Activated naive CD4-positive, alpha-beta T cell treated with anti-CD3 and anti-CD28 coated beads, Interleukin-2, amount 50 U/mL, for 24 hours (primary cell): ENCODE measurements at regions not wholly inside any gene's neighbourhood (a gene's known extent, or its start where the extent isn't known, plus 50 kb on each side); places are given as distances from the start of the nearest gene placed in this dataset.
"Not testable (repeated sequence)": the region's sequence is repeated elsewhere in the genome, so short reads cannot be mapped to it uniquely, and the experiment has no call there.

Source experiments
- H3K27ac Mint-ChIP-seq: one replicate; pipeline ENCODE4 v1.8.0; 2021; ENCODE audit warnings: mild to moderate bottlenecking, mixed read lengths
- H3K27me3 Mint-ChIP-seq: one replicate; pipeline ENCODE4 v1.8.0; 2021; ENCODE audit warnings: mixed read lengths
- H3K36me3 Mint-ChIP-seq: one replicate; pipeline ENCODE4 v1.8.0; 2021; ENCODE audit warnings: mixed read lengths
- H3K4me1 Mint-ChIP-seq: one replicate; pipeline ENCODE4 v1.8.0; 2021; ENCODE audit warnings: mixed read lengths
- H3K4me3 Mint-ChIP-seq: one replicate; pipeline ENCODE4 v1.8.0; 2021; ENCODE audit warnings: mild to moderate bottlenecking, mixed read lengths
- H3K9me3 Mint-ChIP-seq: one replicate; pipeline ENCODE4 v1.8.0; 2021; ENCODE audit warnings: mixed read lengths

GRCh38 chr2:33690686-33691085, 91.6 kb upstream of the FAM98A start:
- H3K4me1 Mint-ChIP-seq, H3K27me3 Mint-ChIP-seq, H3K4me3 Mint-ChIP-seq, H3K27ac Mint-ChIP-seq: not testable (repeated sequence)
- Mint-ChIP-seq H3K9me3 (peaks cover 26% of the 10 kb centered on the region), H3K36me3 (peaks cover 13% of the 10 kb centered on the region)

DNA sequence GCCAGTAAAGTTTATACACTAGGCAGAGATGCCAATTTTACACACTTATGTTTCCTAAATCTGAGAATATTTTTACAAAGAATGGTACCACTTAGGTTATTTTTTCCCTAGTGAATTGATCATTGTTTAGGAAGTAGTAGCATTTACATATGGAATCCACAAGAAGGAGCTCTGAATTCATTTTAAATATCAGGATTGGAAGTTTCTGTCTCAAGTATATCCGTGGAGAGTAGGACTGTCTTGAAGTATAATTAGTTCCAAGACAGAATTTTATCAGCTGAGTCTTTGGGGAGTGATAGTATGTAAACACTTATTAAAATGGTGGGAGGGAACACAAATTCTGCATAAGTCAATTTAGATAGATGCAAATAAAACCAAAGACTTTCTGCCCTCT, 82.3 kb upstream of the FAM98A start:
- no peak overlapping the region for H3K27ac Mint-ChIP-seq
- peaks cover 7% of the 10 kb centered on the region for H3K27me3 Mint-ChIP-seq
- H3K4me3 Mint-ChIP-seq, result no peak overlapping the region
- peaks cover 5% of the 10 kb centered on the region for H3K9me3 Mint-ChIP-seq
- H3K36me3 Mint-ChIP-seq, result no peaks in the 10 kb centered on the region
- no peaks in the 10 kb centered on the region for H3K4me1 Mint-ChIP-seq

DNA sequence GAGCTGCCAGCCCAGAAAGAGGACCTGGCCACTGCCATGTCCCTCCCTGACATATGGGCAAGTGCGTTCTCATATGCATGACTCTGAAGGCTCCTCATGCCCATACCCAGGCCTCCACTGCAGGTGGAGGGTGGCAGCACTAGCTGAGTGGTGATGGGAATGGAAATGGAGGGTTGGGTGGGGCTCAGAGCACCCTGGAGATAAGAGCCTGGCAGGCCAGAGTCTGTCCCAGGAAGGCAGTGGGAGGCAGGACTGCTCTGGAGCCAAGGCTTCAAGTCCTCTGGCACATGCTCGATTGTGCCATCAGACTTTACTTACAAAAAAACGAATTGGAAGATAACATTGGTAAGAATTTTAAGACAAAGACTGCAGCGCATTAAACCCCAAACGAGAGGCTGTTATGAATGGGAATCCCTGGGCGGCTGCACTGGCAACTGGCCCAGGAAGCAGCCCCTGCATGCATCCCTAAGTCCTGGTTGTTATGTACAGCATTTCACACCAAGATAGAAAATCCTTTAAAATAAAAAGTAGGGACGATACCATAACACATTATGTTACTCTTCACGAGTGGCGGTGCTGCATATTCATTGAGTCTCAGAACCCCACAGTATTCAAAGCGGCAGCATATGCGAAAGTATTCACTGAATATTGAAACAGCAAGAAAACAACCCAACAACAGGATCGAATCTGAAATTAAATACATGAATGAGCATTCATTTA, 81.7 kb upstream of the FAM98A start:
- Mint-ChIP-seq H3K27ac (no peak overlapping the region), H3K36me3 (no peaks in the 10 kb centered on the region), H3K9me3 (peaks cover 5% of the 10 kb centered on the region), H3K27me3 (peaks cover 7% of the 10 kb centered on the region), H3K4me1 (no peaks in the 10 kb centered on the region), H3K4me3 (no peak overlapping the region)

GRCh38 chr2:33678436-33678835, 79.3 kb upstream of the FAM98A start:
- no peaks in the 10 kb centered on the region for H3K9me3 Mint-ChIP-seq
- no peak overlapping the region for H3K27ac Mint-ChIP-seq
- no peaks in the 10 kb centered on the region for H3K36me3 Mint-ChIP-seq
- peaks cover 6% of the 10 kb centered on the region for H3K27me3 Mint-ChIP-seq
- no peak overlapping the region for H3K4me3 Mint-ChIP-seq
- no peaks in the 10 kb centered on the region for H3K4me1 Mint-ChIP-seq

DNA sequence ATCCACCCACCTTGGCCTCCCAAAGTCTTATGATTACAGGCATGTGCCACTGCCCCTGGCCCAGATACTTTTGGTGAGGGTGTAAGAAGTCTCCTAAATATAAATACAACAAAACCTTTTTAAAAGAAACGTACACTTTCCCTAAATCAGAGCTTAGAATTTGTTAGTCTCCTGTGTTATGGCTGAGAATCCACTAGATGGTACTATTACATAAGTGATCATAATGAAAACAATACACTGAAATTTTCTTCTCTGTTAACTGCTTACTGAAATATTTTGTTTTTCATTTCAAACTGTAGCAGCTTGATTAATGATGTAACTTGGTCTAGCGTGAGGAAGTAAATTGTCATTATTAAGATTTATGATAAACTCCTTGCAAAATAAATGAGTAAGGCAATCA, 74.8 kb upstream of the FAM98A start:
- Mint-ChIP-seq H3K27ac (no peak overlapping the region), H3K36me3 (no peaks in the 10 kb centered on the region), H3K4me3 (no peak overlapping the region), H3K27me3 (peaks cover 4% of the 10 kb centered on the region), H3K4me1 (no peaks in the 10 kb centered on the region), H3K9me3 (no peaks in the 10 kb centered on the region)

GRCh38 chr2:33672896-33673295, 73.8 kb upstream of the FAM98A start:
- Mint-ChIP-seq H3K27me3 (peaks cover 6% of the 10 kb centered on the region), H3K9me3 (no peaks in the 10 kb centered on the region), H3K36me3 (no peaks in the 10 kb centered on the region), H3K4me1 (no peaks in the 10 kb centered on the region), H3K27ac (no peak overlapping the region), H3K4me3 (no peak overlapping the region)

- H3K27me3 Mint-ChIP-seq, result peaks cover 6% of the 10 kb centered on the region
These were observed 73.3 kb upstream of the FAM98A start for GRCh38 chr2:33672389-33672788.

GRCh38 chr2:33671198-33671597, 72.1 kb upstream of the FAM98A start:
- Mint-ChIP-seq H3K36me3 (no peaks in the 10 kb centered on the region), H3K27ac (no peak overlapping the region), H3K9me3 (no peaks in the 10 kb centered on the region), H3K4me3 (no peak overlapping the region), H3K4me1 (no peaks in the 10 kb centered on the region), H3K27me3 (peaks cover 6% of the 10 kb centered on the region)

More at GRCh38 chr2:33672389-33672788, 73.3 kb upstream of the FAM98A start:
- no peaks in the 10 kb centered on the region for H3K36me3 Mint-ChIP-seq
- H3K27ac Mint-ChIP-seq, result no peak overlapping the region
- no peaks in the 10 kb centered on the region for H3K4me1 Mint-ChIP-seq
- no peak overlapping the region for H3K4me3 Mint-ChIP-seq
- no peaks in the 10 kb centered on the region for H3K9me3 Mint-ChIP-seq

- H3K9me3 Mint-ChIP-seq, result no peaks in the 10 kb centered on the region
- H3K36me3 Mint-ChIP-seq, result no peaks in the 10 kb centered on the region
- H3K4me1 Mint-ChIP-seq, result no peaks in the 10 kb centered on the region
- peaks cover 6% of the 10 kb centered on the region for H3K27me3 Mint-ChIP-seq
- no peak overlapping the region for H3K4me3 Mint-ChIP-seq
- no peak overlapping the region for H3K27ac Mint-ChIP-seq
These were observed 71.4 kb upstream of the FAM98A start for GRCh38 chr2:33670392-33670937.

GRCh38 chr2:33666879-33667278, 67.8 kb upstream of the FAM98A start:
- Mint-ChIP-seq H3K9me3 (no peaks in the 10 kb centered on the region), H3K4me3 (no peak overlapping the region), H3K4me1 (no peaks in the 10 kb centered on the region), H3K36me3 (no peaks in the 10 kb centered on the region), H3K27ac (no peak overlapping the region), H3K27me3 (peaks cover 6% of the 10 kb centered on the region)

DNA sequence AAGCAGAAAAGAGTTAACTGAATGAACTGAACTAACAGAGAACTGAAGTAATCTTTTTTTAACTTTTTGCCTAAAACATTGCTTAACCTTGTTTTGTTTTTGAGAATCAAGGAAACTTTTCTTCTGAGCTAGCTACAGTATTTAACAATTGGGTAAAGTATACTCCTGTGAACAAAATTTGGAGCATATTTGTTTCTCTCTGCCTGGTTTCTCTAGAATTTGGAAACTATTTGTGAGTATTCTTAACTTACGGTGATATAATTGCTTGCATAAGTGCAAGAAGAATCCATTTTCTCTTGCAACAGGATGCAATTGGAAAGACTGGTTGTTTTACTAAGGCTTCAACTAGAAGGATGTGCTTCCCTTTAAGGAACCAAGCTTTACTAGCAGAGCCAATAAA, 65.9 kb upstream of the FAM98A start:
- H3K36me3 Mint-ChIP-seq, result no peaks in the 10 kb centered on the region
- no peaks in the 10 kb centered on the region for H3K9me3 Mint-ChIP-seq
- no peaks in the 10 kb centered on the region for H3K4me1 Mint-ChIP-seq
- peaks cover 3% of the 10 kb centered on the region for H3K27me3 Mint-ChIP-seq
- no peak overlapping the region for H3K27ac Mint-ChIP-seq
- H3K4me3 Mint-ChIP-seq, result no peak overlapping the region

DNA sequence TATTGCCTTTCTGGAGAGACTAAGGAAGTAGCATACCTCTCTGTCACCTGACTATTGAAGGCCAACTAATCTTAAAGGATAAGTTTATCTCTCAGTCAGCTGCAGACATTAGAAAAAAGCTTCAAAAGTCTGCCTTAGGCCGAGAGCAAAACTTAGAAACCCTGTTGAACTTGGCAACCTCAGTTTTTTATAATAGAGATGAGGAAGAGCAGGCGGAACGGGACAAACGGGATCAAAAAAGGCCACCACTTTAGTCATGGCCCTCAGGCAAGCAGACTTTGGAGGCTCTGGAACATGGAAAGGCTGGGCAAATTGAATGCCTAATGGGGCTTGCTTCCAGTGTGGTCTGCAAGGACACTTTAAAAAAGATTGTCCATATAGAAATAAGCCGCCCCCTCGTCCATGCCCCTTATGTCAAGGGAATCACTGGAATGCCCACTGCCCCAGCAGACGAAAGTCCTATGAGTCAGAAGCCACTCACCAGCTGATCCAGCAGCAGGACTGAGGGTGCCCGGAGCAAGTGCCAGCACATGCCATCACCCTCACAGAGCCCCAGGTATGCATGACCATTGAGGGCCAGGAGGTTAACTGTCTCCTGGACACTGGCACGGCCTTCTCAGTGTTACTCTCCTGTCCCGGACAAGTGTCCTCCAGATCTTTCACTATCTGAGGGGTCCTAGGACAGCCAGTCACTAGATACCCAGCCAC, 61.5 kb upstream of the FAM98A start:
- H3K27ac Mint-ChIP-seq, result no peak overlapping the region
- H3K4me1 Mint-ChIP-seq, result no peaks in the 10 kb centered on the region
- H3K4me3 Mint-ChIP-seq, result no peak overlapping the region
- H3K27me3 Mint-ChIP-seq, result peaks cover 2% of the 10 kb centered on the region
- H3K36me3 Mint-ChIP-seq, result peaks cover 1% of the 10 kb centered on the region
- peaks cover 7% of the 10 kb centered on the region for H3K9me3 Mint-ChIP-seq

- Mint-ChIP-seq H3K9me3 (peaks cover 7% of the 10 kb centered on the region), H3K4me3 (no peak overlapping the region), H3K27me3 (peaks cover 3% of the 10 kb centered on the region), H3K4me1 (no peaks in the 10 kb centered on the region), H3K27ac (no peak overlapping the region), H3K36me3 (peaks cover 3% of the 10 kb centered on the region)
These were observed 56.7 kb upstream of the FAM98A start for GRCh38 chr2:33655626-33656320.

- Mint-ChIP-seq H3K9me3 (peaks cover 7% of the 10 kb centered on the region), H3K27me3 (peaks cover 3% of the 10 kb centered on the region), H3K4me3 (no peak overlapping the region), H3K36me3 (peaks cover 2% of the 10 kb centered on the region), H3K27ac (no peak overlapping the region), H3K4me1 (no peaks in the 10 kb centered on the region)
These were observed 53.7 kb upstream of the FAM98A start for GRCh38 chr2:33652830-33653229.

DNA sequence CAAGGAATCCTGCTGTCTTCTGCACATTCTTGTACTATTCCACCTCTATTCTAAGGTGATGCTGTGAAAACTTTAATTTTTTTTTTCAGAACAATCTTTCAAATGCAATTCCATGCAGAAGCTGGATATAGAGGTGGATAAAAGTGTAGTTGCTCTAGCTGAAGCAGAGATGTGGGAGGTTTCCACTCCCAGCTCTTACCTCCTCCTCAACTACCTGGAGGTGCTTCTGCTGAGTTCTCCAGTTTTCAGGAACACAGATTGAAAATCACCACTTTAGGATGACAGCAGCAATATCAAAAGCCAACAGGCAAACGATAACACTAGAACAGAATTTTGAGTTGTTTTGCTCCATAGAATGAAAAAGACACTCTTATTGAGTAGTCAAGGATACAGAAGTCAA, 51.1 kb upstream of the FAM98A start:
- no peaks in the 10 kb centered on the region for H3K4me1 Mint-ChIP-seq
- H3K9me3 Mint-ChIP-seq, result no peaks in the 10 kb centered on the region
- H3K36me3 Mint-ChIP-seq, result peaks cover 2% of the 10 kb centered on the region
- no peak overlapping the region for H3K27ac Mint-ChIP-seq
- H3K27me3 Mint-ChIP-seq, result peaks cover 2% of the 10 kb centered on the region
- no peak overlapping the region for H3K4me3 Mint-ChIP-seq
